DMS53 treated with DMSO at 0.1 percent for 48 hours (cell line): ENCODE measurements at regions not wholly inside any gene's neighbourhood (a gene's known extent, or its start where the extent isn't known, plus 50 kb on each side); places are given as distances from the start of the nearest gene placed in this dataset.

Experiments
- DNase-seq: peaks from one replicate; lab custom pipeline; 2025; ENCODE audit not compliant: unreplicated experiment; lab: John Stamatoyannopoulos, UW

DNA sequence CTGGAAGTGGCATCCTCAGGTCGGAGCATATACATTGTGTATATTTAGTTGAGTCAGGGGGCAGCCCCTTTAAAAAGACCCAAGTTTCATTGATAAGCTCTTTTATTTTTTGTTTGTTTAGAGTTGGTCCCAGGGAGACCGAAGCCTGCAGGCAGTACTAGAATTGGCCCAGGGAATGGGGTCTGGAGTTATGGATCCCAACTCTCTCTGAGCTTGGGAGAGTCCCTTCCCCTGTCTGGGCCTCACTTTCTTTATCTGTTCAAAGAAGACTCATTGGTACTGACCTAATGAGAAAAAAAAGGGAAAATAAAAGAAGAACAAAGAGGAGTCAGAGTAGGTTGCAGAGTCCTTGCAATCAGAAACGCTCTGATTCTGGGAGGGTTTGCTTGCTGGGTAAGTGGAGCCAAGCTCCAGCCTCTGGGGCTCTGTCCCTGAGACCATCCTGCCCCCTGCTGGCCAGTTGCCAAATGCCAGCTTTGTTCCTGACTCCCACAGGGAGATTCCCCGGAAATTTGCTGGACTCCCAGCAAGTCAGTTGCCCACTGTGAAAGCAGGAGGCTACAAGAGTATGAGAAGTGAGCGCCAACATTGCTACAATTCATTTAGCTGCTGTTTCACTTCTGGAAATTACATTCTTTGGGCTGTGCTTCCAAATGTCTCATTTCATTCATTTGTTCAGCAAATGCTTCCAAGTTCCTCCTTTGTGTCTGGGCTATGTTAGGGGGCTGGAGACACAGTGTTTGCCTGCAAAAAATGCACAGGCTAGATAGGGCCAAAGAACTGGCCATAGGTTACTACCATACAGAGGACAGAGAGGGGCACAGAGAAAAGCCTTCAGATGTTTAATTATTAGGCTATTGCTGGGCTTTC, 156.2 kb downstream of the MELK start:
- peak; percentile 28 for DNase-seq

DNA sequence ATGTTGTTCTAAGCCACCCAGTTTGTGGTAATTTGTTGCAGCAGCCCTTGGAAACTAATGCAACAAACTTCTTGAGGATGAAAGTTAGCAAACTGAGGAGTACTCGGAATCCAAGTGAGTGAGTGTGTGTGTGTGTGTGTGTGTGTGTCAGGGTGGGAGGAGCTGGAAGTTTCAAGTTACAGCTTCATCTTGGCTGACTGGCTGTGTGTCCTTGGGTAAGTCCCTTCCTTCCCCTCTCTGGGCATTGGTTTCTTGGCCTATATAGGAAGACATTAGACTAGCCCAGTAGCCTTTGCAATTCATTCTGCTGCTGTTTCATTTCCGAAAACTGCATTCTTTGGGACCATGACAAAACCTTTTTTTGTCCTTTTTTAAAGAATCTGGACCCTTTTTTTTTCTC, 157.2 kb downstream of the MELK start:
- DNase-seq: no peak

DNA sequence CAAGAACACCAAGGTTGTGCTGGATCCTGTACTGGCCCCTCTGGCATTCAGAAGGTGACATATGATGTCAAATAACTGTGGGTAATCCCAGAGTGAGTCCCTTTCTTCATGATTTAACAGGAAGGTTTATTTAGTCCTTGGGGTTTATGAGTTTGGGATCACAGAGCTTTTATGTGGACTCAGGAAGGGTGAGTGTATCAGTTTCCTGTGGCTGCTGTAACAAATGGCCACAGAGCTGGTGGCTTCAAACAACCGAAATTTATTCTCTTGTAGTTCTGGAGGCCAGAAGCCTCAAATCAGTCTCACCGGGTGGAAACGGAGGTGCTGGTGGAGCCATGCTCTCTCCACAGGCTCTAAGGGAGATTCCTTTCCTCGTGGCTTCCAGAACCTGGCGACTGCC, 157.7 kb downstream of the MELK start:
- no peak for DNase-seq

DNA sequence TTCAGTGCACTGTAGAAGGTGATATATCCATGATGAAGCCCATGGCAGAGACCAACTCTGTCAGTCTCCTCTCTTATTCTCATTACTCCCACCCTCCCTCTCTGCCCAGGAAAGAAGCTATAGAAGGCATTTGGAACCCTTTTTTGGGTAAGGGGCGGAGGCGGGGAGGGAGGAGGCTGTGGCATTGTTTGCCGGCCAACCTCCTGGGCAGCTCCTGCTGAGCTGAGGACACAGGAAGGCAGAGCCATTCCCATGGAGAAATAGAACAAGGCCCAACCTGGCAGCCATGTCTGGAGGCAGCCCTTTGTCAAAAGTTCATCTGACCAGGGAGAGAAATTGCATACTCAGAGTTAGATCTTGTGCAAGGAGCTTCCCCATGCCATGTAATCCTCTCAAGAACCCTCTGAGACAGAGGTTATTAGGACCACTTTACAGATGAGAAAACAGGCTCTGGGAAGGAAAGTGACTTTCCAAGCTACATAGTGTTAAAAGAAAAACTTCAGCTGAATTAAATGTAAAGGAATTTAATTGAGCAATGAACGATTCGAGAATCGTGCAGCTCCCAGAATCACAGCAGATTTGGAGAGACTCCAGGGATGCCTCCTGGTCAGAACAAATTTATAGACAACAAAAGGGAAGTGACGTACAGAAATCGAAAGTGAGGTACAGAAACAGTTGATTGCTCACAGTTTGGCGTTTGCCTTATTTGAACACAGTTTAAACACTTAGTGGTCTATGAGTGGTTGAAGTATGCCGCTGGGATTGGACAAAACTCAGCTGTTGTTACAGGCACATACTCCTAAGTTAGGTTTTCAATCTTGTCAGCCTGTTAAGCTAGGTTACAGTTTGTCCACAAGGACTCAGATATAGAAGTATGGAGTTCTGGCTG, 158.6 kb downstream of the MELK start:
- DNase-seq: no peak

DNA sequence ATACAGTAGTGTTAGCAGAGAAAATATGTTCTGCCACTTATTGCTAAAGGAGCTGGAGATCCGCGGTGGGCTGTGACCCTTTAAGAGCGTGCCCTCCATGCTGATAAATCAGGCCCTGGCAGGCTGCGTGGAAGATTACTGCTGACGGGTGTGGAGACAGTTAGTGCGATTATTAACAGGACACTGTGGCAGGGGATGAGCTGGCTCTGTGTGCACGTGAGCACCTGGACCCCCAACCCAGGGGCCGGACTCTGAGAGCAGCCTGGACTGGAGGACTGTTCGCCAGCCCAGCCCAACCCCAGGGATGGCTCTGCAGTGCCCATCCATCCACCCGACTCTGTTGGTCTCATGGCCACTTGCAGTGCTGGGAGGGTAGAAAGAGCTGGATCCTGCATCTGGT, 162.0 kb downstream of the MELK start:
- no peak for DNase-seq

DNA sequence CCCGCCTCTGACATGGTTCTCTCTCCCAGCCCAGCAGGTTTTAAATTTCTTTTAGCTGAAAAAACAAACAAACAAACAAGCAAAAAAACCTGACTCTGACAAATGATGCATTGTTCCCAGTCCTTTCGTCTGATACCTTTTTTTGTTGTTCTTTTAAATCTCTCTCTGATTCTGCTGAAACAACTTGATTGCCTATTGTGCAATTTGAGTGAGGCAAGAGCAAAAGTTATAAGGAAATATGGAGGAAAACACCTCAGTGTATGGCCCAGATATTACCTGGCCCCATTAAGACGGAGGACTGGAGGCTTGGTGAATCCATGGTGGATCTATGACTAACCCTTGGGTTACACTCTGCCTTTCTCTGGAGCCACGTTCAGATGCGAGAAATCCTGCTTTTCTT, 164.0 kb downstream of the MELK start:
- DNase-seq: no peak

DNA sequence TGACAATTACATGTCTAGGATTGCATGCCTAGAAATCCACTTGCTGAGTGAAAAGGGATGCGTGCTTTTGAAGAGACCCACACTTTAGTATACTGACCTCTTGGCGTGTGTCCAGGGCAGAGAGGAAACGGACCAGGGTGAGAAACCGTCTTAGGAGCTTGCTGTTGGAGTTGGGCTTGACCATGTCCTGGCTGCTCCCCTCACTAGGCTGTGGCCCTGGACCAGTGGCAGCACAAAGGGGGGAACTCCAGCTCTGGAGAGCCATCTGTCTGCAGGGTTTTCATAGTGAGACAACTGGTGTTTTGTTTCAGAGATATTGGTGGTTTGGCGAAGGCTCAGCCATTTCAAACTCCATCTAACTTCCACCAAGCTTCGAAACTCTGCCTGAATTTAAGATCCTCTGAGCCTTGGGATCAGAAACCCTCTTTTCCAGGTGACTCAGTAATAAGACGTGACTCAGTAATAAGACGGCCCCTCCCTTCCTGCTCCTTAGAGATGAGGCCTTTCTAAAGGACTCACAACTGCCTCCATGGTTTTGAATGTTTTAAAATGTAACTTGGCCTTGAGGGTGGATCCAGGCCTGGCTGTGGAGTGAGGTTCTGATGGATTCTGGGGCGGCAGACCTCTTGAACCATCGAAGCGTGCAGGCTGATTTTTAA, 165.8 kb downstream of the MELK start:
- DNase-seq: no peak

DNA sequence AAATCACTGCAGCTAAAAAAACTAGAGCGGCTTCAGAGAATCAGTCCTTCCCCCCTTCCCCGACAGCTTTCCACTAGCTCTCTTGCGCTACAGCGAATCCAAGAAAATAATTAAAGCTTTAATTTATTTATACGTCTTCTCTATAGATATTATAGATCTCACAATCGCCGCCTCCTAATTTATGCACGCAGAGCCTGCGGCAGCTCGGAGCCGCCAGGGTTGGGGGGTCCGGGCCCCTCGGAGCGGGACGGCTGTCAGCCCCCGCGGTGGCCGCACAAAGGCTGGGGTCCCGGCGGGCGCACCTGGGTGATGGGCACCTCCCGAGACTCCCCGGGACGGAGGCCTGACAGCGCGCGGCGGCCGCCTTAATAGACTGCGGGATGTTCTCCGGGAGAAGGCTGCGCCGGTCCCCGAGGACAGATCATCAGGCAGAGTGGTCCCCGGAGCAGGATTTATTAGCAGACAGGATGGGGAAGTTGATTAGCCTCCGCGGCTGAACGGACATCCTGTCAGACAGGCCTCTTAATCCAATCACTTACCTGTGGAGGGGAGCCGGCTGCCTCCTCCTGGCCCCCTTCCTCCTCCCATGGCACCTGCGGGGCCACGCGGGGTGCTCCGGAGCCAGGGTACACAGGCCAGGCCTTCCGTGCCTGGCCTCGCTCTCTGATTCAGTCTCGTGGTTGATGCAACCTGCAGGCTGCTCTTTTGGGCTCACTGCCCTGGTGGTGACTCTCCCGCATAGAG, 166.8 kb downstream of the MELK start:
- no peak for DNase-seq

DNA sequence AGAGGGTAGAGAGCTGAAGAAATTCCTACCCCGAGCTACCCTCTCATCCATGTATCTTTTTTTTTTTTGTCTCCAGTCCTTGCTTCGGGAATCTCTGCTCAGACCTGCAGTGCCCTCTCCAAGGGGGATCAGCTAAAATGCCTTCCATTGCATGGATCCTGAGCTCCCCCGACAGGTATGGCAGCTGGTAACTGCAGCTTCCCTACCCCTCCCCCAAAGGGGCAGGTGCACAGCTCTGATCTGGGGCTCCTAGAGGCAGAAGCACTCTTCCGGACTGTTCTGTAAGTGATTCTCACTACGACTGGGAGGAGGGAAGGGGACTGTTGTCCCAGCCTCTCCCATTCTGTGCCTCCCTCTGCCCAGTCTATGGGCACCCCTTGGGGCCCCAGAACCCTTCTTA, 169.6 kb downstream of the MELK start:
- peak; percentile 62 for DNase-seq

DNA sequence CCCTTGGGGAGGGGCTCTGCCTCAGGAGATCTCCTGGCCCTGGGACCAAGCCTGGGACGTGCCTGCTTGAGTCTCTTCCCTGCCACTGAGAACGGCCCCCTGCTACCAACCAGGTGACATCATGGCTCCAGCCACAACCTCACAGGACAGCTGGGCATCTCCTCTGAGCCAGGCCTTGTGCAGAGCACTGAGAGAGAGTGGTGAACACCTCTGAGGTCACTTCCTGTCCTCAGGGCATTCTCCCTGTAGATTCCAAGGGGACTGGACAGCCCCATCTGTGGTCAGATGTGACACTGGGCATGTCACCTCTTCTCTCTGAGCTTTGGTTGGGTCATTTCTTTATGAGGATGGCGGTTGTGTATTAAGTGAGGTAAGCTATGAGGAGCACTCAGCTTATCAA, 172.0 kb downstream of the MELK start:
- DNase-seq: no peak

DNA sequence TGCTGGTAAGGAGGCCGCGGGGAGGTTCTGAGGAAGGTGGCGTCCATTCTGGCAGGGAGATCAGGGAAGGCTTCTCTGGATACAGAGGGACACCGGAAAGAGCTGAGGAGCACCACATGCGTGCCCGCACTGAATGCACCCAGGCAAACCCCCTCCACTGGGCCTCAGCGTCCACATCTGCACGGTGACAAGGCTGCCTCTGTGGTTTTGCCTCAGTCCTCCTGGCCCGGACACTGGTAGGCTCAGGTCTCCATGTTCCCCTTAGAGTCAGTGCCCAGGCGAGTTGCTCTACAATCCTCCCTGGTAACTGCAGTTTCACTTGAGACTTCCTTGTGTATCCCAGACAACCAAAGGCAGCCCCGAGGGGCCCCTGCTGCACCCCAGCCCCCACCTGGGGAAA, 173.3 kb downstream of the MELK start:
- DNase-seq: no peak

DNA sequence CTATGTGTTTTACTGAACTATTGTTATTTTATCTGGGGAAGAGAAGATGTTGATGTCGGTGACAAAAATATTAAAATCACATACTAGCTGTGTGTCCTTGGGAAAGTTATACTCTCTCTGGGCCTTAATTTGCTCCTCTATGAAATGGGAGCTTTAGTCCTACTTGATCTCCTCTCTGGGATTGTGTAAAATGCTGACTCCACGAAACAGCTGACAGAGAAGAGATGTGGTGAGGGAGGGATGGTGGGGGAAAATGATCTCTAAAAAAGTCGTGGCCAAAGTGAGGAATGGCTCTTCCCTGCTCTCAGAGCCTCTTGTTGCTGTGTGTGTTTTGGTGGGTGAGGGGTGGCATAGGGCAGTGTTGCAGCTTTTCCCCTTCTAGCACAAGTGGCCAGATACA, 173.7 kb downstream of the MELK start:
- DNase-seq: no peak

DNA sequence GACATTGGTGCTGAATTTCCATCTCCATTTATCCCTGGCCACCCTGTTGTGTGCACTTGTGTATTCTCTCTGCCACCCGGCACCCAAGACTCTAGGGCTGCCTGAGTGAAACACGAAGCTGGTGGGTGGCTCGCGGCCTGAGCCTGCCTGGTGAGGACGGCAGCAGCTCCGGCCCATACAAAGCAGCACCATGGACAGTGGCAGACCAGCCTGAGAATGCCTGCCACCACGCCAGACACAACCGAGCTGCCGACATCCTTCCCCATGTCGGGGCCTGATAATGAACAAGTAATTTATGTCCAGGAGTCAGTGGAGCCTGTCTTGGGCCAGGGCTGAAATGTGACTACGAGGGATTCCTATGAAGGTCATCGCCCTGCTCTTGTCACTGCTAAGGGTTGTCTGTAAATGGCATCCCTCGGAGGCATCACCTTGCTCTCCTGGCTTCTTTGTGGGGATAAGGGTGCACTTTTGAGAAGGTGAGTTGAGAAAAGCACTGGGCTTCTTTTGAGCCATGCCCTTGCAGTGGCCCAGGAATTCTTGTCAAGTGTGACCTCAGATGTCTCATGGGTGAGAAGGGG, 175.7 kb downstream of the MELK start:
- no peak for DNase-seq

DNA sequence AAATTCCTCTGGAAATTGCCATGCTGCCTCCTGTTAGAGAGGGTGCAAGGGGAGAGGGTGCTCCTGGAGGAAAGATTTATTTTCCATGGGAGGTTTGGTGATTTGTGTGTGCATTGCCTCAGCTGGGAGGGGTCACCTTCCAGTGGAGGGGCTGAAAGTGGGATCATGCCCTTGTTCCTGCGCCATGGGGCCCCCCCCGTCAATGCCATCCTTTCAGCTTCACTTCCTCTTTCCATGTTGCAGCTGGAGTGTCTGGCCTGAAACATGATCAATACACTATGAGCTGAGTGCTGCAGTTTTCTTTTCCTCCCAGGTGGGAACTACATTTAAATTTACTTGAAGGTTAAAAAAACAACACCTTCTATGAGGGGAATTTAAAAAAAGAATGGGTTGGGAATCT, 176.8 kb downstream of the MELK start:
- no peak for DNase-seq

DNA sequence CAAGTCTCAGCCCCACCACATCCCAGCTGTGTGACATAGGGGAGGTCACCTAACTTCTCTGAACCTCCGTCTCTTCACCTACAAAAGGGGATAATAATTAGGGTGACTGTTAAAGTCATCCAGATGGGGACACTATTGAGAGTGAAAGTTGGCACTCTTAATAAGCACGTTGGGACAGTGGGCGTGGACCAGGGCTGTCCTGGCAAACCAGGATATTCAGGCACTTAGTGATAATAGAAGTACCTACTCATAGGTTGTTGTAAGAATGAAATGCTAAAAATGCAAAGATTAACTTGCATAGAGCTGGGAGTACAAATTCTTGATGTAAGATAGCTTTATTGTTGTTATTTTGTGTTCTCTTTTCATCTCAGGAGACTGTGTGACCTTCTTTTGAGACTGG, 177.9 kb downstream of the MELK start:
- no peak for DNase-seq

DNA sequence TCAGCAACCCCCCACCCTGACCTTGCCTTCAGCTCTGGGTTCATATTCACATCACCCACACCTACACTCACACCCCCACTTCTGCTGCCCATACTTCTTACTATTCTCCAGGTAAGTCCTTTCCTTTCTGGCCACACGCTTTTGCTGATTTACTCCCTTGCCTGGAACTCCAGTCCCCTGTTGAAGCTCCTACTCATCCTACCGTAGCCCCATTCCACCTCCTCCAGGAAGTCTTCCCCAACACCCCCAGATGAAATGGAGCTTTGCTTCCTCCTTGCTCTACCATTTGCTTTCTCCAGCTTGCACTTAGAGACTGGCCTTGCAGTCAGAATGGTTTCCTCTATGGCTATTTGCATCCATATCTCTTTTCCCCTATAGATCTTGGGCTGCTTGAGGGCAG, 182.3 kb downstream of the MELK start:
- no peak for DNase-seq

DNA sequence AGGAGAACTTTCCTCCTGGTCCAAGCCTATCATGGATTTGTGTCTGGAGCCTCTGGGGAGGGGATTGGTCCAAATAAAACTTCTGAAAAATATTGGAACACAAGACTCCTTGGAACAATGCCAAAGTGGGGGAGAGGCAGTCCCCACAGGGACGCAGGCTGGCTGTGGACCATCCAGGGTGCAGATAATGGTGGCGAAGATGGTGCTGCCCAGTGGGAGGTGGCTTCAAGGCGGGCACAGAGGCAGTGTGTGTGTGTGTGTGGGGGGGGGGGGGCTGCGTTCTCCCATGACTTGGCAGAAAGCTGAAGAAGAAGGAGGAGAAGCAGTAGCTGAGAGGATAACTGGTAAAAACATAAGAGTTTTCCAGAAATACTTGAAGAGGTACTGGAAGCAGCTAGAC, 186.4 kb downstream of the MELK start:
- no peak for DNase-seq

DNA sequence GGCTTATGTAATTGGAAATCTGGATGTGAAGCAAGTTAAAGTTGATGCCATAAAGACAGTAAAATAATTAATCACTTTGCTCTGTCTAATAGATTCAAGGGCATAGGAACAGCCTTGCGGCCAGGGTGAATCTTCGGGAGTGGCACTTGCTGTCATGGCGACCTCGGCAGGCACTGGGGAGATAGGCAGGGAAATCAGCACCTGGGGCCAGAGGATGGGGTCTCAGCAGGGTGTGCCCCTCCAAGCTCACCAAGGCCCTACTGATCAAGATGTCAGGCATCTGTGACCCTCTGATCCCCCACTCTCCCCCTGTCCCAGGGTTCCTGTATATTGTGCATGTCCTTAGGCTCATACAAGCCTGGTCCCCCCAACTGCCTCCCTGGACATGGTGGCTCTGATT, 187.3 kb downstream of the MELK start:
- DNase-seq: no peak

DNA sequence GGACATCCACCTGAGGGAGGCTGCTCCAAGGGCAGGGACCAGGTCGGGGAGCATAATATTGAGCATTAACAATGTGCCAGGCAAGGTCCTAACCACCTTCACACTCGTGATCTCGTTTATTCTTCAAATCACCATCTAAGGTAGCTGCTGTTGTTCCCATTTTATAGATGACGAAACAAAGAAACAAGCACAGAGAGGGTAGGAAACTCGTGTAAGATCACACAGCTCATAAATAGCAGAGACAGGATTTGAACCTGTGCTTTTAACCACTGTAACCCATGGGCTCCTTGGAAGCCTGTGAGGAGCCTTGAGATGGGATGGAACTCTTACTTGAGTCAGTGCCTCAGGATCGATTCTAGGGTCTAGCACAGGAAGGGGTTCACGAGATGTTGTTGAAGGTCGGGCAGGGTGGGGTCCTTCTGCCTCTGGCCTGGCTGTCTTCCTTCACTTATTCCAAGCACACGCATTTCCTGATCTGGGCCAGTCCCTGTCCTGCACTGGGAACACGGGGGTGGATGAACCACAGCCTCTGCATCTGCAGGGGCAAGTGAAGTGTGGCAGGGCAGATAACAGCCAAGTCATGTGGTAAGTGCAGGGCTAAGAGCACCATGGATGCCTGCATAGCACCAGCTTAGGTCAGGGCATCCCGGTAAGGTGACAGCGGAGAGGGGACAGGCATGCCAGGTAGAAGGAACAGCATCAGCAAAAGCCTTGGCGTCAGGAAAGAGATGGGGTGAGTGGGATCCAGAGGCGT, 188.1 kb downstream of the MELK start:
- no peak for DNase-seq

DNA sequence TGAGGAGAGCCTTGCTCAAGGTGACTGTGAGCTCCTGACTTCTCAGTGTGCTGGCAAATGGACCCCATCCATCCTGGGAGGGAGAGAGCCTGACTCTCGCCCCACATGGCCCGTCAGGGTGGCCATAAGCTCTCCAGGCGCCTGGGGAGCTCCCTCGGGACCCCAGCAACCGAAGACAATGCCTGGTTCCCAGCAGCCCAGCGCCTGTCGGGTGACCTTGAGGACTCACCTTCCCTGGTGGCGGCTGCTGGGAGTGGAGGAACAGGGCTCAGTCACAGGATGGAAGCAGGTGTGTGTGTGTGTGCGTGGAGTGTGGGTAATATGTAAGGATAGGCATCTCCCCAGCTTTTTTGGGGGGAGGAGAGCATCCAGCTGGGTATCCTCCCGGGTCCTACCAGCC, 190.3 kb downstream of the MELK start:
- no peak for DNase-seq
